IMR-90 (cell line): ENCODE measurements at regions not wholly inside any gene's neighbourhood (a gene's known extent, or its start where the extent isn't known, plus 50 kb on each side); places are given as distances from the start of the nearest gene placed in this dataset.

Source experiments
- ATAC-seq: fragments of 200-7000 bp; cut with Tn5 transposase; 2 replicates; pipeline ENCODE4 v1.9.1; 2020; ENCODE audit warnings: low read depth, mild to moderate bottlenecking, moderate library complexity
- BruUV-seq: library from RNA; stranded (reverse); fragments of 400-500 nt; replicated peaks from 2 replicates; lab custom pipeline; 2021; lab: Mats Ljungman, UMichigan
- CTCF ChIA-PET: fragments of 300-600 bp; formaldehyde crosslinking; extraction: SDS; loops from one replicate; lab custom pipeline; 2021; ENCODE audit warnings: antibody characterized with exemption; lab: Yijun Ruan, JAX
- POLR2A ChIA-PET: fragments of 300-600 bp; sonication (Branson Sonifier 250); formaldehyde crosslinking; loops from one replicate; lab custom pipeline; 2022; ENCODE audit warnings: antibody characterized with exemption; ENCODE audit not compliant: unreplicated experiment; lab: Charles Lee
- DNase-seq: peaks from one replicate; pipeline ENCODE4 v3.0.0; 2013
- H2AFZ ChIP-seq: replicated peaks from 2 replicates; pipeline ENCODE3; 2013; ENCODE audit warnings: low read length, mild to moderate bottlenecking; ENCODE audit not compliant: poor library complexity
- H2AK5ac ChIP-seq: 2 replicates; pipeline ENCODE4 v1.6.1; 2013; ENCODE audit warnings: low read depth, low read length, inconsistent platforms
- H2AK9ac ChIP-seq: replicated peaks from 2 replicates; pipeline ENCODE3; 2013; ENCODE audit warnings: mild to moderate bottlenecking, low read depth, low read length, moderate library complexity; ENCODE audit not compliant: poor library complexity
- H2BK120ac ChIP-seq: 2 replicates; pipeline ENCODE4 v1.6.1; 2013; ENCODE audit warnings: low read depth, low read length, inconsistent platforms
- H2BK15ac ChIP-seq: 3 replicates; pipeline ENCODE4 v1.6.1; 2013; ENCODE audit warnings: low read depth, low read length, inconsistent platforms
- H2BK20ac ChIP-seq: 2 replicates; pipeline ENCODE4 v1.6.1; 2013; ENCODE audit warnings: low read depth, mild to moderate bottlenecking, inconsistent platforms, low read length, moderate library complexity
- H2BK5ac ChIP-seq: 2 replicates; pipeline ENCODE4 v1.6.1; 2013; ENCODE audit warnings: mild to moderate bottlenecking, low read depth, low read length, inconsistent platforms; ENCODE audit not compliant: poor library complexity, severe bottlenecking
- H3K14ac ChIP-seq: replicated peaks from 2 replicates; pipeline ENCODE4 v1.6.1; 2013; ENCODE audit warnings: low read depth, low read length, inconsistent platforms
- H3K18ac ChIP-seq: 2 replicates; pipeline ENCODE4 v1.6.1; 2013; ENCODE audit warnings: low read depth, low read length, control low read depth
- H3K23ac ChIP-seq: 2 replicates; pipeline ENCODE4 v1.6.1; 2013; ENCODE audit warnings: low read depth, low read length, inconsistent platforms
- H3K27ac ChIP-seq: 2 replicates; pipeline ENCODE4 v1.5.1; 2013; ENCODE audit warnings: mild to moderate bottlenecking, control low read depth, low read length; ENCODE audit not compliant: insufficient read depth
- H3K27me3 ChIP-seq: 2 replicates; pipeline ENCODE4 v1.6.1; 2013; ENCODE audit warnings: low read length; ENCODE audit not compliant: control insufficient read depth, insufficient read depth
- H3K36me3 ChIP-seq: 2 replicates; pipeline ENCODE4 v1.6.1; 2013; ENCODE audit warnings: low read length, mixed read lengths; ENCODE audit not compliant: control insufficient read depth, insufficient read depth
- H3K4ac ChIP-seq: 2 replicates; pipeline ENCODE4 v1.6.1; 2013; ENCODE audit warnings: low read depth, low read length, inconsistent platforms
- H3K4me1 ChIP-seq: 2 replicates; pipeline ENCODE4 v1.6.1; 2013; ENCODE audit warnings: low read length, mixed read lengths; ENCODE audit not compliant: control insufficient read depth, insufficient read depth
- H3K4me2 ChIP-seq: 2 replicates; pipeline ENCODE4 v1.6.1; 2013; ENCODE audit warnings: low read depth, mild to moderate bottlenecking, control low read depth, low read length, moderate library complexity
- H3K4me3 ChIP-seq: 2 replicates; pipeline ENCODE4 v1.5.1; 2013; ENCODE audit warnings: low read depth, mild to moderate bottlenecking, control low read depth, low read length, moderate library complexity; ENCODE audit not compliant: insufficient read depth
- H3K56ac ChIP-seq: 2 replicates; pipeline ENCODE4 v1.6.1; 2013; ENCODE audit warnings: low read length, inconsistent platforms; ENCODE audit not compliant: insufficient read depth; ENCODE audit errors: extremely low read depth
- H3K79me1 ChIP-seq, 2 experiments: 2 replicates each; pipeline ENCODE4 v1.6.1; 2013; ENCODE audit warnings: low read length in 2 of 2, inconsistent platforms in 1 of 2, low read depth in 1 of 2
- H3K9ac ChIP-seq: 2 replicates; pipeline ENCODE4 v1.6.1; 2013; ENCODE audit warnings: low read depth, low read length, control low read depth
- H3K9me1 ChIP-seq: 2 replicates; pipeline ENCODE4 v1.6.1; 2013; ENCODE audit warnings: low read length, inconsistent platforms; ENCODE audit not compliant: insufficient read depth
- H3K9me3 ChIP-seq: 2 replicates; pipeline ENCODE4 v1.6.1; 2013; ENCODE audit warnings: low read length; ENCODE audit not compliant: control insufficient read depth, insufficient read depth
- H4K20me1 ChIP-seq: 2 replicates; pipeline ENCODE4 v1.6.1; 2013; ENCODE audit warnings: low read length, inconsistent platforms; ENCODE audit not compliant: insufficient read depth
- H4K5ac ChIP-seq: 2 replicates; pipeline ENCODE4 v1.6.1; 2013; ENCODE audit warnings: mild to moderate bottlenecking, low read depth, low read length, control low read depth
- H4K8ac ChIP-seq, 2 experiments: 2 replicates each; pipeline ENCODE4 v1.6.1; 2013; ENCODE audit warnings: low read depth in 2 of 2, low read length in 2 of 2, control low read depth in 1 of 2, inconsistent platforms in 1 of 2
- H4K91ac ChIP-seq: 2 replicates; pipeline ENCODE4 v1.6.1; 2013; ENCODE audit warnings: low read depth, low read length, inconsistent platforms; ENCODE audit not compliant: insufficient read depth
- CTCF ChIP-seq: conservative IDR thresholded peaks from 2 replicates; pipeline ENCODE4 v1.5.1; 2012; ENCODE audit warnings: mild to moderate bottlenecking, low read depth, low read length, improper control_type of control experiment
- ELK1 ChIP-seq: fragments of 150-350 bp; IDR thresholded peaks from 2 replicates; pipeline ENCODE4 v1.6.1; 2016; ENCODE audit warnings: low read depth, mild to moderate bottlenecking, low read length, moderate library complexity, borderline replicate concordance
- MXI1 ChIP-seq: IDR thresholded peaks from 2 replicates; pipeline ENCODE4 v1.6.1; 2012; ENCODE audit warnings: low read depth, mild to moderate bottlenecking, low read length, moderate library complexity, borderline replicate concordance
- NFE2L2 ChIP-seq: fragments of 150-350 bp; IDR thresholded peaks from 2 replicates; pipeline ENCODE4 v1.6.1; 2016; ENCODE audit warnings: low read depth, mild to moderate bottlenecking, low read length
- POLR2A ChIP-seq: IDR thresholded peaks from 2 replicates; pipeline ENCODE4 v1.6.1; 2012; ENCODE audit warnings: mild to moderate bottlenecking, low read depth, low read length
- RAD21 ChIP-seq: IDR thresholded peaks from 2 replicates; pipeline ENCODE4 v1.6.1; 2012; ENCODE audit warnings: low read length, improper control_type of control experiment
- RCOR1 ChIP-seq: IDR thresholded peaks from 2 replicates; pipeline ENCODE4 v1.6.1; 2012; ENCODE audit warnings: mild to moderate bottlenecking, low read length, improper control_type of control experiment; ENCODE audit not compliant: insufficient replicate concordance
- SMC3 ChIP-seq: fragments of 150-350 bp; IDR thresholded peaks from 2 replicates; pipeline ENCODE4 v1.6.1; 2016; ENCODE audit warnings: low read depth, mild to moderate bottlenecking, antibody characterized with exemption, low read length, moderate library complexity
- WGBS, 2 experiments: methylation state at CpG; one replicate each; pipeline versions ENCODE4 v1.1.5 to v1.1.7; 2013; ENCODE audit warnings: missing lambda C conversion rate in 2 of 2; ENCODE audit not compliant: insufficient read length in 1 of 2; ENCODE audit errors: extremely low coverage in 2 of 2; 5-methylcytosine and 5-hydroxymethylcytosine counted together
- dilution Hi-C: fragments of 300-500 bp; cut with HindIII; formaldehyde crosslinking; loops from one replicate; pipeline ENCODE4 v1.14.3; 2018; ENCODE audit warnings: low sequenced_read_pairs; ENCODE audit not compliant: unreplicated experiment
- in situ Hi-C: fragments of 300-500 bp; cut with MboI; formaldehyde crosslinking; loops from 3 replicates; pipeline ENCODE4 v1.14.3; 2019; ENCODE audit warnings: low sequenced_read_pairs, inconsistent platforms, mixed read lengths
- intact Hi-C: fragments of 100-400 bp; cut with micrococcal nuclease; formaldehyde crosslinking; loops from 2 replicates; pipeline ENCODE4 v1.10.0; 2022

- Histone ChIP-seq H3K9me1 (no peaks in the 10 kb centered on the region), H3K4me1 (no peaks in the 10 kb centered on the region), H2AK5ac (no peak overlapping the region), H2BK120ac (no peak overlapping the region), H3K4me2 (no peak overlapping the region), H4K91ac (no peak overlapping the region), H4K20me1 (no peaks in the 10 kb centered on the region), H2BK5ac (no peak overlapping the region), H3K14ac (no peak overlapping the region), H2BK15ac (no peak overlapping the region), H3K36me3 (no peaks in the 10 kb centered on the region), H2AFZ (no peak overlapping the region), H3K9me3 (no peaks in the 10 kb centered on the region), H3K9ac (no peak overlapping the region), H2BK20ac (no peak overlapping the region), H4K5ac (no peak overlapping the region), H3K18ac (no peak overlapping the region), H3K4ac (no peak overlapping the region), H3K56ac (no peak overlapping the region), H3K27me3 (no peaks in the 10 kb centered on the region), H3K79me1 (no peaks in the 10 kb centered on the region), H2AK9ac (no peak overlapping the region), H3K23ac (no peak overlapping the region), H3K27ac (no peak overlapping the region), H3K4me3 (no peak overlapping the region), H4K8ac (no peak overlapping the region)
- in situ Hi-C loops (no loop called here), intact Hi-C loops (no loop called here), dilution Hi-C loops (no loop called here)
- ChIA-PET POLR2A (no interaction called here), CTCF (interaction anchor here (0.7 kb wide), 1 partner anchor 1329 kb away, joined by 8 read pairs; no protein-coding TSS in a partner anchor)
- no peak for ATAC-seq
- DNase-seq, result no peak
- no TSS peak for BruUV-seq
- no CpG with 5 or more reads among the region's 2 CpGs for WGBS, 2 experiments
- TF ChIP-seq RCOR1 (no peak), POLR2A (no peak), CTCF (no peak), RAD21 (no peak), SMC3 (no peak), ELK1 (no peak), MXI1 (no peak), NFE2L2 (no peak)
Measured at GRCh38 chr9:71361357-71361756, 239.9 kb upstream of the TRPM3 start.
